GM19193 (cell line): ENCODE measurements at regions not wholly inside any gene's neighbourhood (a gene's known extent, or its start where the extent isn't known, plus 50 kb on each side); places are given as distances from the start of the nearest gene placed in this dataset.

Source experiments
- POLR2A ChIP-seq: IDR thresholded peaks from 4 replicates; pipeline ENCODE4 v1.6.1; 2011; ENCODE audit not compliant: insufficient read depth, insufficient read length; ENCODE audit errors: extremely low read depth

GRCh38 chr20:22684763-22685443 is 100.5 kb upstream of the FOXA2 start:
- TF ChIP-seq POLR2A = no peak

- TF ChIP-seq POLR2A = no peak
These were observed 101.7 kb upstream of the FOXA2 start for GRCh38 chr20:22686097-22686496.

- no peak for TF ChIP-seq POLR2A
These were observed 103.4 kb upstream of the FOXA2 start for GRCh38 chr20:22687676-22688349.

GRCh38 chr20:22688485-22688884 is 104.1 kb upstream of the FOXA2 start:
- TF ChIP-seq POLR2A = no peak

- no peak for TF ChIP-seq POLR2A
These were observed 104.9 kb upstream of the FOXA2 start for GRCh38 chr20:22689266-22689665.

GRCh38 chr20:22690000-22690399 is 105.6 kb upstream of the FOXA2 start:
- TF ChIP-seq POLR2A = no peak

- TF ChIP-seq POLR2A = no peak
These were observed 106.3 kb upstream of the FOXA2 start for GRCh38 chr20:22690616-22691179.

- no peak for TF ChIP-seq POLR2A
These were observed 107.2 kb upstream of the FOXA2 start for GRCh38 chr20:22691369-22692118.

- TF ChIP-seq POLR2A = no peak
These were observed 107.7 kb upstream of the FOXA2 start for GRCh38 chr20:22692119-22692475.

- no peak for TF ChIP-seq POLR2A
These were observed 112.4 kb upstream of the FOXA2 start for GRCh38 chr20:22696759-22697158.

- TF ChIP-seq POLR2A = no peak
These were observed 114.0 kb upstream of the FOXA2 start for GRCh38 chr20:22698259-22698842.

GRCh38 chr20:22699396-22699795 is 115.0 kb upstream of the FOXA2 start:
- no peak for TF ChIP-seq POLR2A

- no peak for TF ChIP-seq POLR2A
These were observed 116.0 kb upstream of the FOXA2 start for GRCh38 chr20:22700367-22700766.

GRCh38 chr20:22701679-22702308 is 117.4 kb upstream of the FOXA2 start:
- no peak for TF ChIP-seq POLR2A

GRCh38 chr20:22703843-22704242 is 119.5 kb upstream of the FOXA2 start:
- TF ChIP-seq POLR2A = no peak
